ENCODE measurements at regions not wholly inside any gene's neighbourhood (a gene's known extent, or its start where the extent isn't known, plus 50 kb on each side); places are given as distances from the start of the nearest gene placed in this dataset.
"Not testable (repeated sequence)": the region's sequence is repeated elsewhere in the genome, so short reads cannot be mapped to it uniquely, and the experiment has no call there.

DNA sequence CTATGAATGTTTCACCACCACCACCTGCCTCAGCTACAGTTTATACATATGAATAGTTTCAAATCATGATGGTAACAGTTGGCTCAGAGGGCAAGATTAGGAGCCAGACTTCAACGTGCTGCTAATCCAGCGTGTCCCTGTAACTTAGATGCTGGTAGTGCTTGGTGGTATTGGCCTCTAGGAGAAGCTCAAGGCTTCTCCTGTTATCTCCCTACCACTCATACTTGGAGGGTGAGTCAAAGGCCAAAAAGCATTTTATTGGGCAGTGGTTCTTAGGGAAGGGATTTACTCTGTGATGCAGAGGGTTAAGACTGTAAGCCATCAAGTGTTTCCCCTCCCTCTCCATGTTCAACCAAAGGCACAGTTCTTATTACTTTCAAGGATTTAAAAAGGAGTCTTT lies 57.2 kb upstream of the LRRC37A2 start:
- TF ChIP-seq, protein P1, sequence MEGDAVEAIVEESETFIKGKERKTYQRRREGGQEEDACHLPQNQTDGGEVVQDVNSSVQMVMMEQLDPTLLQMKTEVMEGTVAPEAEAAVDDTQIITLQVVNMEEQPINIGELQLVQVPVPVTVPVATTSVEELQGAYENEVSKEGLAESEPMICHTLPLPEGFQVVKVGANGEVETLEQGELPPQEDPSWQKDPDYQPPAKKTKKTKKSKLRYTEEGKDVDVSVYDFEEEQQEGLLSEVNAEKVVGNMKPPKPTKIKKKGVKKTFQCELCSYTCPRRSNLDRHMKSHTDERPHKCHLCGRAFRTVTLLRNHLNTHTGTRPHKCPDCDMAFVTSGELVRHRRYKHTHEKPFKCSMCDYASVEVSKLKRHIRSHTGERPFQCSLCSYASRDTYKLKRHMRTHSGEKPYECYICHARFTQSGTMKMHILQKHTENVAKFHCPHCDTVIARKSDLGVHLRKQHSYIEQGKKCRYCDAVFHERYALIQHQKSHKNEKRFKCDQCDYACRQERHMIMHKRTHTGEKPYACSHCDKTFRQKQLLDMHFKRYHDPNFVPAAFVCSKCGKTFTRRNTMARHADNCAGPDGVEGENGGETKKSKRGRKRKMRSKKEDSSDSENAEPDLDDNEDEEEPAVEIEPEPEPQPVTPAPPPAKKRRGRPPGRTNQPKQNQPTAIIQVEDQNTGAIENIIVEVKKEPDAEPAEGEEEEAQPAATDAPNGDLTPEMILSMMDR (conservative IDR thresholded peaks at IDR 0.05 in 1 of 2, IDR thresholded peaks at IDR 0.05 in 1 of 2; ENCODE audit: low read depth in 1 of 2, low read length in 2 of 2): not testable (repeated sequence)
- TF ChIP-seq EZH2 (IDR thresholded peaks at IDR 0.05; ENCODE audit: low read length, missing control alignments): not testable (repeated sequence)
